Breast epithelium (tissue), 4 donors: ENCODE measurements at regions not wholly inside any gene's neighbourhood (a gene's known extent, or its start where the extent isn't known, plus 50 kb on each side); places are given as distances from the start of the nearest gene placed in this dataset.

ENCODE experiments used
- DNase-seq, 2 donors: peaks; one replicate each; pipeline ENCODE4 v3.0.0-alpha.2; 2019; ENCODE audit warnings: low spot score in 2 of 2
- H3K27ac ChIP-seq, 2 donors: fragments of 200-600 bp; sonication (generic) in 1 of 2; one replicate each; pipeline ENCODE4 v1.5.1; 2016 to 2019; ENCODE audit warnings: mild to moderate bottlenecking in 1 of 2
- H3K27me3 ChIP-seq, 2 donors: fragments of 200-600 bp; sonication (generic) in 1 of 2; one replicate each; pipeline versions ENCODE4 v1.5.1 to v1.6.0; 2017 to 2019; ENCODE audit warnings: control low read depth in 1 of 2, mild to moderate bottlenecking in 1 of 2
- H3K36me3 ChIP-seq: fragments of 200-600 bp; one replicate; pipeline ENCODE4 v1.5.1; 2019
- H3K4me1 ChIP-seq, 2 donors: fragments of 200-600 bp; sonication (generic); one replicate each; pipeline ENCODE4 v1.5.1; 2016 to 2019; ENCODE audit warnings: control low read depth in 1 of 2
- H3K4me3 ChIP-seq, 3 donors: fragments of 200-600 bp; sonication (generic); 1 replicate in 2 of 3; 2 replicates in 1 of 3; pipeline ENCODE4 v1.5.1; 2016 to 2019; ENCODE audit warnings: mild to moderate bottlenecking in 3 of 3, moderate library complexity in 2 of 3
- H3K9me3 ChIP-seq, 2 donors: fragments of 200-600 bp; sonication (generic) in 1 of 2; one replicate each; pipeline ENCODE4 v1.5.1; 2016 to 2019; ENCODE audit warnings: control low read depth in 1 of 2
- CTCF ChIP-seq, 3 donors: fragments of 450-650 bp; IDR thresholded peaks; one replicate each; pipeline ENCODE4 v1.5.1; 2016 to 2017; ENCODE audit warnings: antibody characterized with exemption in 3 of 3, mild to moderate bottlenecking in 3 of 3, moderate library complexity in 3 of 3
- POLR2A ChIP-seq: fragments of 450-650 bp; IDR thresholded peaks from one replicate; pipeline ENCODE4 v1.6.1; 2016; ENCODE audit warnings: antibody characterized with exemption, mild to moderate bottlenecking, moderate library complexity
- POLR2AphosphoS5 ChIP-seq, 3 donors: sonication (generic); formaldehyde crosslinking; IDR thresholded peaks; one replicate each; pipeline ENCODE4 v1.6.1; 2017; ENCODE audit warnings: antibody characterized with exemption in 3 of 3
- intact Hi-C: fragments of 100-400 bp; cut with DNase I; formaldehyde crosslinking; loops from one replicate; pipeline ENCODE4 v1.15.1; 2023; ENCODE audit warnings: low total_unique reads

GRCh38 chrY:15162211-15162610 is 637.9 kb downstream of the NLGN4Y start:
- no peak for TF ChIP-seq CTCF (IDR thresholded peaks at IDR 0.05)
- TF ChIP-seq POLR2A: no peak
- TF ChIP-seq POLR2AphosphoS5 (IDR thresholded peaks at IDR 0.05): no peak
- Histone ChIP-seq H3K4me1 (no peaks in the 10 kb centered on the region), H3K4me3 (no peak overlapping the region), H3K9me3 (no peaks in the 10 kb centered on the region), H3K27ac (no peak overlapping the region), H3K27me3 (no peaks in the 10 kb centered on the region), H3K36me3 (no peaks in the 10 kb centered on the region)
- intact Hi-C loops: no loop called here
- DNase-seq: no peak

GRCh38 chrY:15179890-15180289 is 655.6 kb downstream of the NLGN4Y start:
- no peak for TF ChIP-seq POLR2A
- TF ChIP-seq POLR2AphosphoS5 (IDR thresholded peaks at IDR 0.05): no peak
- TF ChIP-seq CTCF (IDR thresholded peaks at IDR 0.05): no peak
- no peaks in the 10 kb centered on the region for H3K4me1 ChIP-seq
- H3K36me3 ChIP-seq: no peaks in the 10 kb centered on the region
- H3K9me3 ChIP-seq: no peaks in the 10 kb centered on the region
- no peak for DNase-seq
- no peak overlapping the region for H3K27ac ChIP-seq
- intact Hi-C loops: no loop called here
- H3K27me3 ChIP-seq: no peaks in the 10 kb centered on the region
- no peak overlapping the region for H3K4me3 ChIP-seq

GRCh38 chrY:15229056-15229455 is 704.7 kb downstream of the NLGN4Y start:
- Histone ChIP-seq H3K27me3 (no peaks in the 10 kb centered on the region), H3K27ac (no peak overlapping the region), H3K36me3 (no peaks in the 10 kb centered on the region), H3K4me3 (no peak overlapping the region), H3K9me3 (no peaks in the 10 kb centered on the region), H3K4me1 (no peaks in the 10 kb centered on the region)
- no peak for DNase-seq
- intact Hi-C loops: no loop called here
- TF ChIP-seq POLR2A: no peak
- TF ChIP-seq CTCF (IDR thresholded peaks at IDR 0.05): no peak
- no peak for TF ChIP-seq POLR2AphosphoS5 (IDR thresholded peaks at IDR 0.05)

- H3K36me3 ChIP-seq: no peaks in the 10 kb centered on the region
- TF ChIP-seq POLR2A (no peak), POLR2AphosphoS5 (IDR thresholded peaks at IDR 0.05) (no peak), CTCF (IDR thresholded peaks at IDR 0.05) (no peak)
- H3K27me3 ChIP-seq: no peaks in the 10 kb centered on the region
- no peaks in the 10 kb centered on the region for H3K4me1 ChIP-seq
- no peak overlapping the region for H3K4me3 ChIP-seq
- DNase-seq: no peak
- H3K9me3 ChIP-seq: no peaks in the 10 kb centered on the region
- no peak overlapping the region for H3K27ac ChIP-seq
- intact Hi-C loops: no loop called here
Observed at GRCh38 chrY:15239596-15240132, 715.3 kb downstream of the NLGN4Y start.

GRCh38 chrY:15259286-15259685 is 735.0 kb downstream of the NLGN4Y start:
- no peak for DNase-seq
- no peak for TF ChIP-seq CTCF (IDR thresholded peaks at IDR 0.05)
- no peak for TF ChIP-seq POLR2AphosphoS5 (IDR thresholded peaks at IDR 0.05)
- TF ChIP-seq POLR2A: no peak
- Histone ChIP-seq H3K27me3 (no peaks in the 10 kb centered on the region), H3K27ac (no peak overlapping the region), H3K4me1 (no peaks in the 10 kb centered on the region), H3K9me3 (no peaks in the 10 kb centered on the region), H3K36me3 (no peaks in the 10 kb centered on the region), H3K4me3 (no peak overlapping the region)
- intact Hi-C loops: no loop called here
